IMR-90 (cell line): ENCODE measurements at regions not wholly inside any gene's neighbourhood (a gene's known extent, or its start where the extent isn't known, plus 50 kb on each side); places are given as distances from the start of the nearest gene placed in this dataset.

Experiments
- ATAC-seq: fragments of 200-7000 bp; cut with Tn5 transposase; 2 replicates; pipeline ENCODE4 v1.9.1; 2020; ENCODE audit warnings: low read depth, mild to moderate bottlenecking, moderate library complexity
- BruUV-seq: library from RNA; stranded (reverse); fragments of 400-500 nt; replicated peaks from 2 replicates; lab custom pipeline; 2021; lab: Mats Ljungman, UMichigan
- CTCF ChIA-PET: fragments of 300-600 bp; formaldehyde crosslinking; extraction: SDS; loops from one replicate; lab custom pipeline; 2021; ENCODE audit warnings: antibody characterized with exemption; lab: Yijun Ruan, JAX
- POLR2A ChIA-PET: fragments of 300-600 bp; sonication (Branson Sonifier 250); formaldehyde crosslinking; loops from one replicate; lab custom pipeline; 2022; ENCODE audit warnings: antibody characterized with exemption; ENCODE audit not compliant: unreplicated experiment; lab: Charles Lee
- DNase-seq: peaks from one replicate; pipeline ENCODE4 v3.0.0; 2013
- H2AFZ ChIP-seq: replicated peaks from 2 replicates; pipeline ENCODE3; 2013; ENCODE audit warnings: low read length, mild to moderate bottlenecking; ENCODE audit not compliant: poor library complexity
- H2AK5ac ChIP-seq: 2 replicates; pipeline ENCODE4 v1.6.1; 2013; ENCODE audit warnings: low read depth, low read length, inconsistent platforms
- H2AK9ac ChIP-seq: replicated peaks from 2 replicates; pipeline ENCODE3; 2013; ENCODE audit warnings: mild to moderate bottlenecking, low read depth, low read length, moderate library complexity; ENCODE audit not compliant: poor library complexity
- H2BK120ac ChIP-seq: 2 replicates; pipeline ENCODE4 v1.6.1; 2013; ENCODE audit warnings: low read depth, low read length, inconsistent platforms
- H2BK15ac ChIP-seq: 3 replicates; pipeline ENCODE4 v1.6.1; 2013; ENCODE audit warnings: low read depth, low read length, inconsistent platforms
- H2BK20ac ChIP-seq: 2 replicates; pipeline ENCODE4 v1.6.1; 2013; ENCODE audit warnings: low read depth, mild to moderate bottlenecking, inconsistent platforms, low read length, moderate library complexity
- H2BK5ac ChIP-seq: 2 replicates; pipeline ENCODE4 v1.6.1; 2013; ENCODE audit warnings: mild to moderate bottlenecking, low read depth, low read length, inconsistent platforms; ENCODE audit not compliant: poor library complexity, severe bottlenecking
- H3K14ac ChIP-seq: replicated peaks from 2 replicates; pipeline ENCODE4 v1.6.1; 2013; ENCODE audit warnings: low read depth, low read length, inconsistent platforms
- H3K18ac ChIP-seq: 2 replicates; pipeline ENCODE4 v1.6.1; 2013; ENCODE audit warnings: low read depth, low read length, control low read depth
- H3K23ac ChIP-seq: 2 replicates; pipeline ENCODE4 v1.6.1; 2013; ENCODE audit warnings: low read depth, low read length, inconsistent platforms
- H3K27ac ChIP-seq: 2 replicates; pipeline ENCODE4 v1.5.1; 2013; ENCODE audit warnings: mild to moderate bottlenecking, control low read depth, low read length; ENCODE audit not compliant: insufficient read depth
- H3K27me3 ChIP-seq: 2 replicates; pipeline ENCODE4 v1.6.1; 2013; ENCODE audit warnings: low read length; ENCODE audit not compliant: control insufficient read depth, insufficient read depth
- H3K36me3 ChIP-seq: 2 replicates; pipeline ENCODE4 v1.6.1; 2013; ENCODE audit warnings: low read length, mixed read lengths; ENCODE audit not compliant: control insufficient read depth, insufficient read depth
- H3K4ac ChIP-seq: 2 replicates; pipeline ENCODE4 v1.6.1; 2013; ENCODE audit warnings: low read depth, low read length, inconsistent platforms
- H3K4me1 ChIP-seq: 2 replicates; pipeline ENCODE4 v1.6.1; 2013; ENCODE audit warnings: low read length, mixed read lengths; ENCODE audit not compliant: control insufficient read depth, insufficient read depth
- H3K4me2 ChIP-seq: 2 replicates; pipeline ENCODE4 v1.6.1; 2013; ENCODE audit warnings: low read depth, mild to moderate bottlenecking, control low read depth, low read length, moderate library complexity
- H3K4me3 ChIP-seq: 2 replicates; pipeline ENCODE4 v1.5.1; 2013; ENCODE audit warnings: low read depth, mild to moderate bottlenecking, control low read depth, low read length, moderate library complexity; ENCODE audit not compliant: insufficient read depth
- H3K56ac ChIP-seq: 2 replicates; pipeline ENCODE4 v1.6.1; 2013; ENCODE audit warnings: low read length, inconsistent platforms; ENCODE audit not compliant: insufficient read depth; ENCODE audit errors: extremely low read depth
- H3K79me1 ChIP-seq, 2 experiments: 2 replicates each; pipeline ENCODE4 v1.6.1; 2013; ENCODE audit warnings: low read length in 2 of 2, inconsistent platforms in 1 of 2, low read depth in 1 of 2
- H3K9ac ChIP-seq: 2 replicates; pipeline ENCODE4 v1.6.1; 2013; ENCODE audit warnings: low read depth, low read length, control low read depth
- H3K9me1 ChIP-seq: 2 replicates; pipeline ENCODE4 v1.6.1; 2013; ENCODE audit warnings: low read length, inconsistent platforms; ENCODE audit not compliant: insufficient read depth
- H3K9me3 ChIP-seq: 2 replicates; pipeline ENCODE4 v1.6.1; 2013; ENCODE audit warnings: low read length; ENCODE audit not compliant: control insufficient read depth, insufficient read depth
- H4K20me1 ChIP-seq: 2 replicates; pipeline ENCODE4 v1.6.1; 2013; ENCODE audit warnings: low read length, inconsistent platforms; ENCODE audit not compliant: insufficient read depth
- H4K5ac ChIP-seq: 2 replicates; pipeline ENCODE4 v1.6.1; 2013; ENCODE audit warnings: mild to moderate bottlenecking, low read depth, low read length, control low read depth
- H4K8ac ChIP-seq, 2 experiments: 2 replicates each; pipeline ENCODE4 v1.6.1; 2013; ENCODE audit warnings: low read depth in 2 of 2, low read length in 2 of 2, control low read depth in 1 of 2, inconsistent platforms in 1 of 2
- H4K91ac ChIP-seq: 2 replicates; pipeline ENCODE4 v1.6.1; 2013; ENCODE audit warnings: low read depth, low read length, inconsistent platforms; ENCODE audit not compliant: insufficient read depth
- BHLHE40 ChIP-seq: fragments of 150-350 bp; IDR thresholded peaks from 2 replicates; pipeline ENCODE4 v1.6.1; 2016; ENCODE audit warnings: mild to moderate bottlenecking, low read depth, low read length
- CTCF ChIP-seq: conservative IDR thresholded peaks from 2 replicates; pipeline ENCODE4 v1.5.1; 2012; ENCODE audit warnings: mild to moderate bottlenecking, low read depth, low read length, improper control_type of control experiment
- ELK1 ChIP-seq: fragments of 150-350 bp; IDR thresholded peaks from 2 replicates; pipeline ENCODE4 v1.6.1; 2016; ENCODE audit warnings: low read depth, mild to moderate bottlenecking, low read length, moderate library complexity, borderline replicate concordance
- MAFK ChIP-seq: IDR thresholded peaks from 2 replicates; pipeline ENCODE4 v1.6.1; 2012; ENCODE audit warnings: low read depth, low read length, improper control_type of control experiment
- MAZ ChIP-seq: IDR thresholded peaks from 2 replicates; pipeline ENCODE4 v1.6.1; 2012; ENCODE audit warnings: low read depth, mild to moderate bottlenecking, low read length, improper control_type of control experiment, moderate library complexity, borderline replicate concordance
- MXI1 ChIP-seq: IDR thresholded peaks from 2 replicates; pipeline ENCODE4 v1.6.1; 2012; ENCODE audit warnings: low read depth, mild to moderate bottlenecking, low read length, moderate library complexity, borderline replicate concordance
- POLR2A ChIP-seq: IDR thresholded peaks from 2 replicates; pipeline ENCODE4 v1.6.1; 2012; ENCODE audit warnings: mild to moderate bottlenecking, low read depth, low read length
- RAD21 ChIP-seq: IDR thresholded peaks from 2 replicates; pipeline ENCODE4 v1.6.1; 2012; ENCODE audit warnings: low read length, improper control_type of control experiment
- RFX5 ChIP-seq: IDR thresholded peaks from 2 replicates; pipeline ENCODE4 v1.8.0; 2012; ENCODE audit warnings: low read depth, mild to moderate bottlenecking, low read length, moderate library complexity
- USF2 ChIP-seq: fragments of 150-350 bp; IDR thresholded peaks from 2 replicates; pipeline ENCODE4 v1.6.1; 2017; ENCODE audit warnings: mild to moderate bottlenecking, antibody characterized with exemption, low read length, low read depth
- WGBS, 2 experiments: methylation state at CpG; one replicate each; pipeline versions ENCODE4 v1.1.5 to v1.1.7; 2013; ENCODE audit warnings: missing lambda C conversion rate in 2 of 2; ENCODE audit not compliant: insufficient read length in 1 of 2; ENCODE audit errors: extremely low coverage in 2 of 2; 5-methylcytosine and 5-hydroxymethylcytosine counted together
- dilution Hi-C: fragments of 300-500 bp; cut with HindIII; formaldehyde crosslinking; loops from one replicate; pipeline ENCODE4 v1.14.3; 2018; ENCODE audit warnings: low sequenced_read_pairs; ENCODE audit not compliant: unreplicated experiment
- in situ Hi-C: fragments of 300-500 bp; cut with MboI; formaldehyde crosslinking; loops from 3 replicates; pipeline ENCODE4 v1.14.3; 2019; ENCODE audit warnings: low sequenced_read_pairs, inconsistent platforms, mixed read lengths
- intact Hi-C: fragments of 100-400 bp; cut with micrococcal nuclease; formaldehyde crosslinking; loops from 2 replicates; pipeline ENCODE4 v1.10.0; 2022

GRCh38 chr21:17427831-17428483 is 84.9 kb upstream of the CXADR start:
- H2AK9ac ChIP-seq: no peak overlapping the region

More at GRCh38 chr21:17427831-17428483, 84.9 kb upstream of the CXADR start:
- no peak overlapping the region for H3K27ac ChIP-seq
- no peak overlapping the region for H4K8ac ChIP-seq
- ATAC-seq (no peak), DNase-seq (no peak)
- CTCF ChIA-PET: no interaction called here
- no peaks in the 10 kb centered on the region; the same call in 1 of the 2 replicates for H3K27me3 ChIP-seq
- no peak overlapping the region for H2BK15ac ChIP-seq
- H3K79me1 ChIP-seq: no peaks in the 10 kb centered on the region
- no TSS peak for BruUV-seq
- no peak overlapping the region for H2BK120ac ChIP-seq
- H4K91ac ChIP-seq: no peak overlapping the region
- no peak overlapping the region for H3K4ac ChIP-seq
- H3K9me3 ChIP-seq: no peaks in the 10 kb centered on the region
- H2BK20ac ChIP-seq: no peak overlapping the region
- H2AFZ ChIP-seq: no peak overlapping the region
- intact Hi-C loops: no loop called here
- WGBS, 2 experiments: 80% methylated on average over 3 of the region's 10 CpGs; no CpG with 5 or more reads in 1 of the 2 experiments
- H3K18ac ChIP-seq: no peak overlapping the region
- no peak overlapping the region for H3K4me2 ChIP-seq
- no peak overlapping the region for H3K56ac ChIP-seq
- POLR2A ChIA-PET: no interaction called here
- no peak overlapping the region for H3K23ac ChIP-seq
- H3K9ac ChIP-seq: no peak overlapping the region
- no peak overlapping the region for H2BK5ac ChIP-seq
- no peaks in the 10 kb centered on the region for H3K4me1 ChIP-seq
- H3K36me3 ChIP-seq: no peaks in the 10 kb centered on the region
- no peak overlapping the region for H2AK5ac ChIP-seq
- TF ChIP-seq USF2 (no peak), CTCF (no peak), MAZ (no peak), BHLHE40 (no peak), MXI1 (no peak), ELK1 (no peak), RFX5 (no peak), POLR2A (no peak), MAFK (no peak), RAD21 (no peak)
- in situ Hi-C loops: no loop called here
- no peaks in the 10 kb centered on the region for H4K20me1 ChIP-seq
- H4K5ac ChIP-seq: no peak overlapping the region
- H3K4me3 ChIP-seq: no peak overlapping the region
- no peak overlapping the region for H3K14ac ChIP-seq
- no peaks in the 10 kb centered on the region for H3K9me1 ChIP-seq
- dilution Hi-C loops: no loop called here
